Peyer's patch (tissue), 4 donors: ENCODE measurements at regions not wholly inside any gene's neighbourhood (a gene's known extent, or its start where the extent isn't known, plus 50 kb on each side); places are given as distances from the start of the nearest gene placed in this dataset.

Experiments used
- CTCF ChIP-seq, 6 experiments: fragments of 450-650 bp in 4 of 6; fragments of 200-600 bp in 2 of 6; sonication (generic) in 1 of 6; IDR thresholded peaks; one replicate each; pipeline ENCODE4 v1.5.1; 2017 to 2019; ENCODE audit warnings: antibody characterized with exemption in 6 of 6, mild to moderate bottlenecking in 3 of 6, moderate library complexity in 1 of 6
- POLR2A ChIP-seq, 2 donors: fragments of 450-650 bp; IDR thresholded peaks; one replicate each; pipeline ENCODE4 v1.5.1; 2017; ENCODE audit warnings: antibody characterized with exemption in 2 of 2, mild to moderate bottlenecking in 2 of 2, moderate library complexity in 2 of 2

- TF ChIP-seq POLR2A (IDR thresholded peaks at IDR 0.05) (no peak), CTCF (IDR thresholded peaks at IDR 0.05) (no peak)
Measured at GRCh38 chr2:47990503-47990902, 84.2 kb upstream of the FBXO11 start.
